Stomach (tissue), 4 donors: ENCODE measurements at regions not wholly inside any gene's neighbourhood (a gene's known extent, or its start where the extent isn't known, plus 50 kb on each side); places are given as distances from the start of the nearest gene placed in this dataset.

Experiments used
- EP300 ChIP-seq: sonication (generic); formaldehyde crosslinking; IDR thresholded peaks from one replicate; pipeline ENCODE4 v1.6.1; 2017; ENCODE audit warnings: antibody characterized with exemption
- POLR2AphosphoS5 ChIP-seq, 3 donors: sonication (generic); formaldehyde crosslinking; IDR thresholded peaks; one replicate each; pipeline ENCODE4 v1.6.1; 2016; ENCODE audit warnings: antibody characterized with exemption in 3 of 3
- TF ChIP-seq, protein P1 (sequence below), 7 experiments: fragments of 450-650 bp in 4 of 7; fragments of 200-600 bp in 3 of 7; sonication (generic) in 3 of 7; IDR thresholded peaks; one replicate each; pipeline ENCODE4 v1.5.1; 2016 to 2019; ENCODE audit warnings: antibody characterized with exemption in 7 of 7, control low read depth in 2 of 7, mild to moderate bottlenecking in 1 of 7

DNA sequence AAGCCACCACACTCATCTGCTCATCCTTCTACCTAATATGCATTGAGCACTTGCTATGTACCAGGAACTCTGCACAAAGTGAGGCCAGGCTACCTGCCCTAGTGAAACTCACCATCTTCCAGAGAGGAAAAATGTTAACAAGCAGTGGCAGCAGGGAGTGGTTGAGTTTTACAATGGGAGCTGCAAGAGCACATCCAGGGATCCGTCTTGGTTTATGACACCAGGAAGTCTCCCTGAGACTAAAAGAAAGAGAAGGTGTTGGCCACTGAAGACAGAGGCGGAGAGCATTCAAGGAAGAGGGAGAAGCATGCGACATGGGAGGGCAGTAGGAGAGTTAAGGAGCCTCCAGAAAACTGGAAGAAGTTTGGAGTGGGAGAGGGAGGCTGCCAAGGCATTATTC lies 178.1 kb upstream of the CPEB2 start:
- TF ChIP-seq POLR2AphosphoS5 (IDR thresholded peaks at IDR 0.05) = no peak
- TF ChIP-seq, protein P1, sequence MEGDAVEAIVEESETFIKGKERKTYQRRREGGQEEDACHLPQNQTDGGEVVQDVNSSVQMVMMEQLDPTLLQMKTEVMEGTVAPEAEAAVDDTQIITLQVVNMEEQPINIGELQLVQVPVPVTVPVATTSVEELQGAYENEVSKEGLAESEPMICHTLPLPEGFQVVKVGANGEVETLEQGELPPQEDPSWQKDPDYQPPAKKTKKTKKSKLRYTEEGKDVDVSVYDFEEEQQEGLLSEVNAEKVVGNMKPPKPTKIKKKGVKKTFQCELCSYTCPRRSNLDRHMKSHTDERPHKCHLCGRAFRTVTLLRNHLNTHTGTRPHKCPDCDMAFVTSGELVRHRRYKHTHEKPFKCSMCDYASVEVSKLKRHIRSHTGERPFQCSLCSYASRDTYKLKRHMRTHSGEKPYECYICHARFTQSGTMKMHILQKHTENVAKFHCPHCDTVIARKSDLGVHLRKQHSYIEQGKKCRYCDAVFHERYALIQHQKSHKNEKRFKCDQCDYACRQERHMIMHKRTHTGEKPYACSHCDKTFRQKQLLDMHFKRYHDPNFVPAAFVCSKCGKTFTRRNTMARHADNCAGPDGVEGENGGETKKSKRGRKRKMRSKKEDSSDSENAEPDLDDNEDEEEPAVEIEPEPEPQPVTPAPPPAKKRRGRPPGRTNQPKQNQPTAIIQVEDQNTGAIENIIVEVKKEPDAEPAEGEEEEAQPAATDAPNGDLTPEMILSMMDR (IDR thresholded peaks at IDR 0.05) = no peak
- no peak for TF ChIP-seq EP300
